WTC11 (cell line): ENCODE measurements at regions not wholly inside any gene's neighbourhood (a gene's known extent, or its start where the extent isn't known, plus 50 kb on each side); places are given as distances from the start of the nearest gene placed in this dataset.

Experiments used
- CTCF ChIP-seq: fragments of 200-600 bp; IDR thresholded peaks from 2 replicates; pipeline ENCODE4 v1.8.0; 2022; ENCODE audit warnings: antibody characterized with exemption
- ELF4 ChIP-seq: sonication (generic); formaldehyde crosslinking; IDR thresholded peaks from 2 replicates; pipeline ENCODE4 v1.8.1; 2022; ENCODE audit warnings: low read depth, mild to moderate bottlenecking, moderate library complexity, missing genetic modification reagents
- FOXJ3 ChIP-seq: sonication (generic); formaldehyde crosslinking; IDR thresholded peaks from 2 replicates; pipeline ENCODE4 v1.9.0; 2021; ENCODE audit warnings: missing genetic modification reagents, mild to moderate bottlenecking, borderline replicate concordance
- MAX ChIP-seq: sonication (generic); formaldehyde crosslinking; IDR thresholded peaks from 2 replicates; pipeline ENCODE4 v1.8.0; 2022; ENCODE audit warnings: mild to moderate bottlenecking, missing genetic modification reagents
- TEAD4 ChIP-seq: sonication (generic); formaldehyde crosslinking; IDR thresholded peaks from 2 replicates; pipeline ENCODE4 v1.8.0; 2022; ENCODE audit warnings: mild to moderate bottlenecking, missing genetic modification reagents
- USF1 ChIP-seq: sonication (generic); formaldehyde crosslinking; IDR thresholded peaks from 2 replicates; pipeline ENCODE4 v1.8.0; 2022; ENCODE audit warnings: mild to moderate bottlenecking, missing genetic modification reagents
- USF2 ChIP-seq: sonication (generic); formaldehyde crosslinking; IDR thresholded peaks from 2 replicates; pipeline ENCODE4 v1.8.1; 2023; ENCODE audit warnings: mild to moderate bottlenecking, missing genetic modification reagents, moderate library complexity
- ZBTB21 ChIP-seq: sonication (generic); formaldehyde crosslinking; IDR thresholded peaks from 2 replicates; pipeline ENCODE4 v1.8.1; 2023; ENCODE audit warnings: mild to moderate bottlenecking, missing genetic modification reagents, borderline replicate concordance
- ZBTB43 ChIP-seq: sonication (generic); formaldehyde crosslinking; IDR thresholded peaks from 2 replicates; pipeline ENCODE4 v1.8.1; 2023; ENCODE audit warnings: mild to moderate bottlenecking, missing genetic modification reagents
- ZNF121 ChIP-seq: sonication (generic); formaldehyde crosslinking; IDR thresholded peaks from 2 replicates; pipeline ENCODE4 v1.8.0; 2023; ENCODE audit warnings: missing genetic modification reagents
- ZNF219 ChIP-seq: sonication (generic); formaldehyde crosslinking; IDR thresholded peaks from 2 replicates; pipeline ENCODE4 v1.8.0; 2023; ENCODE audit warnings: missing genetic modification reagents, mild to moderate bottlenecking, borderline replicate concordance
- ZNF263 ChIP-seq: sonication (generic); formaldehyde crosslinking; IDR thresholded peaks from 2 replicates; pipeline ENCODE4 v1.8.1; 2022; ENCODE audit warnings: low read depth, mild to moderate bottlenecking, moderate library complexity, missing genetic modification reagents
- ZNF512 ChIP-seq: sonication (generic); formaldehyde crosslinking; IDR thresholded peaks from 2 replicates; pipeline ENCODE4 v1.8.1; 2022; ENCODE audit warnings: missing genetic modification reagents, borderline replicate concordance

GRCh38 chr10:30535677-30536076 is 93.9 kb downstream of the LYZL2 start:
- TF ChIP-seq USF1 (CRISPR knock-in tag) = no peak
- no peak for TF ChIP-seq ZBTB21 (CRISPR knock-in tag)
- TF ChIP-seq CTCF = no peak
- no peak for TF ChIP-seq TEAD4 (CRISPR knock-in tag)
- no peak for TF ChIP-seq ZNF263 (CRISPR knock-in tag)
- no peak for TF ChIP-seq USF2 (CRISPR knock-in tag)
- TF ChIP-seq ZNF512 = no peak
- no peak for TF ChIP-seq ZNF121 (CRISPR knock-in tag)
- no peak for TF ChIP-seq ZNF219 (CRISPR knock-in tag)
- TF ChIP-seq ELF4 (CRISPR knock-in tag) = no peak
- TF ChIP-seq MAX (CRISPR knock-in tag) = no peak
- no peak for TF ChIP-seq ZBTB43 (CRISPR knock-in tag)
- TF ChIP-seq FOXJ3 = no peak
